H9 (cell line): ENCODE measurements at regions not wholly inside any gene's neighbourhood (a gene's known extent, or its start where the extent isn't known, plus 50 kb on each side); places are given as distances from the start of the nearest gene placed in this dataset.

Source experiments
- DNase-seq: peaks from one replicate; pipeline ENCODE4 v3.0.0-alpha.2; 2017
- H2AFZ ChIP-seq: one replicate; pipeline ENCODE4 v1.6.1; 2013; ENCODE audit warnings: mild to moderate bottlenecking, low read length, control low read depth, moderate library complexity
- H2AK5ac ChIP-seq: 2 replicates; pipeline ENCODE4 v1.6.1; 2013; ENCODE audit warnings: low read length, control low read depth, mixed read lengths; ENCODE audit not compliant: insufficient read length
- H2BK120ac ChIP-seq: one replicate; pipeline ENCODE4 v1.6.1; 2013; ENCODE audit warnings: low read depth, mild to moderate bottlenecking, low read length, control low read depth, inconsistent platforms; ENCODE audit not compliant: poor library complexity, severe bottlenecking
- H2BK12ac ChIP-seq: 2 replicates; pipeline ENCODE4 v1.6.1; 2013; ENCODE audit warnings: low read length, control low read depth, mixed read lengths, low read depth; ENCODE audit not compliant: insufficient read length
- H2BK15ac ChIP-seq: 2 replicates; pipeline ENCODE4 v1.6.1; 2013; ENCODE audit warnings: low read depth, low read length, control low read depth
- H2BK20ac ChIP-seq: one replicate; pipeline ENCODE4 v1.6.1; 2013; ENCODE audit warnings: low read depth, mild to moderate bottlenecking, low read length, control low read depth, inconsistent platforms; ENCODE audit not compliant: poor library complexity, severe bottlenecking
- H2BK5ac ChIP-seq: 2 replicates; pipeline ENCODE4 v1.6.1; 2013; ENCODE audit warnings: low read length, control low read depth, mixed read lengths; ENCODE audit not compliant: insufficient read length
- H3K14ac ChIP-seq: 2 replicates; pipeline ENCODE4 v1.6.1; 2013; ENCODE audit warnings: low read length, control low read depth; ENCODE audit not compliant: insufficient read depth
- H3K18ac ChIP-seq: 2 replicates; pipeline ENCODE4 v1.6.1; 2013; ENCODE audit warnings: low read depth, mild to moderate bottlenecking, mixed read lengths, low read length, control low read depth; ENCODE audit not compliant: insufficient read length
- H3K23ac ChIP-seq: 2 replicates; pipeline ENCODE4 v1.6.1; 2013; ENCODE audit warnings: low read length, control low read depth, mixed read lengths, low read depth; ENCODE audit not compliant: insufficient read length
- H3K23me2 ChIP-seq: 2 replicates; pipeline ENCODE4 v1.6.1; 2013; ENCODE audit warnings: low read depth, mild to moderate bottlenecking, mixed read lengths, low read length, control low read depth; ENCODE audit not compliant: insufficient read length, poor library complexity, severe bottlenecking
- H3K27ac ChIP-seq: 2 replicates; pipeline ENCODE4 v1.5.1; 2013; ENCODE audit warnings: low read length, control low read depth, mixed read lengths, low read depth; ENCODE audit not compliant: insufficient read length
- H3K27me3 ChIP-seq: 2 replicates; pipeline ENCODE4 v1.6.1; 2013; ENCODE audit warnings: low read length, control low read depth, inconsistent platforms; ENCODE audit not compliant: insufficient read depth
- H3K4ac ChIP-seq: 2 replicates; pipeline ENCODE4 v1.6.1; 2013; ENCODE audit warnings: low read depth, mild to moderate bottlenecking, control low read depth, inconsistent platforms, low read length, moderate library complexity
- H3K4me1 ChIP-seq: 2 replicates; pipeline ENCODE4 v1.6.1; 2013; ENCODE audit warnings: low read length, control low read depth, inconsistent platforms; ENCODE audit not compliant: insufficient read depth
- H3K4me2 ChIP-seq: 2 replicates; pipeline ENCODE4 v1.6.1; 2013; ENCODE audit warnings: low read length, control low read depth, mixed read lengths; ENCODE audit not compliant: insufficient read length, insufficient read depth
- H3K56ac ChIP-seq: 2 replicates; pipeline ENCODE4 v1.6.1; 2013; ENCODE audit warnings: low read depth, mild to moderate bottlenecking, mixed read lengths, low read length, control low read depth; ENCODE audit not compliant: insufficient read length
- H3K79me1 ChIP-seq: 2 replicates; pipeline ENCODE4 v1.6.1; 2013; ENCODE audit warnings: low read depth, mild to moderate bottlenecking, moderate library complexity, low read length, control low read depth, inconsistent platforms; ENCODE audit not compliant: insufficient read depth, poor library complexity, severe bottlenecking
- H3K79me2 ChIP-seq: 2 replicates; pipeline ENCODE4 v1.6.1; 2013; ENCODE audit warnings: low read length, control low read depth, inconsistent platforms; ENCODE audit not compliant: insufficient read depth
- H3K9ac ChIP-seq: 2 replicates; pipeline ENCODE4 v1.6.1; 2013; ENCODE audit warnings: low read length, control low read depth, mixed read lengths; ENCODE audit not compliant: insufficient read length; ENCODE audit errors: extremely low read depth
- H3K9me3 ChIP-seq: one replicate; pipeline ENCODE4 v1.6.1; 2013; ENCODE audit warnings: low read depth, low read length, inconsistent platforms; ENCODE audit not compliant: control insufficient read depth
- H3T11ph ChIP-seq: one replicate; pipeline ENCODE4 v1.6.1; 2013; ENCODE audit warnings: mild to moderate bottlenecking, low read length, control low read depth, inconsistent platforms
- H4K20me1 ChIP-seq: one replicate; pipeline ENCODE4 v1.6.1; 2013; ENCODE audit not compliant: control insufficient read depth, insufficient read length, insufficient read depth
- H4K5ac ChIP-seq: 2 replicates; pipeline ENCODE4 v1.6.1; 2013; ENCODE audit warnings: low read depth, mild to moderate bottlenecking, mixed read lengths, low read length, control low read depth; ENCODE audit not compliant: insufficient read length
- H4K8ac ChIP-seq: replicated peaks from 2 replicates; pipeline ENCODE4 v1.6.1; 2013; ENCODE audit warnings: low read length, control low read depth, mixed read lengths, low read depth; ENCODE audit not compliant: insufficient read length
- H4K91ac ChIP-seq: 2 replicates; pipeline ENCODE4 v1.6.1; 2013; ENCODE audit warnings: low read depth, mild to moderate bottlenecking, moderate library complexity, mixed read lengths, low read length, control low read depth; ENCODE audit not compliant: insufficient read length
- H3K27ac Mint-ChIP-seq, 3 experiments: 2 replicates in 2 of 3; 3 replicates in 1 of 3; pipeline ENCODE4 v1.8.0; 2020 to 2021; ENCODE audit warnings: mixed read lengths in 3 of 3, mild to moderate bottlenecking in 1 of 3, moderate library complexity in 1 of 3
- H3K27me3 Mint-ChIP-seq: 2 replicates; pipeline ENCODE4 v1.8.0; 2021; ENCODE audit warnings: low read depth, mild to moderate bottlenecking, moderate library complexity, mixed read lengths
- H3K36me3 Mint-ChIP-seq, 3 experiments: 2 replicates in 2 of 3; 3 replicates in 1 of 3; pipeline ENCODE4 v1.8.0; 2020 to 2021; ENCODE audit warnings: low read depth in 3 of 3, mixed read lengths in 3 of 3; ENCODE audit not compliant: insufficient read depth in 1 of 3
- H3K4me1 Mint-ChIP-seq, 2 experiments: 2 replicates each; pipeline ENCODE4 v1.8.0; 2020; ENCODE audit warnings: mixed read lengths in 2 of 2
- H3K4me3 Mint-ChIP-seq, 2 experiments: 2 replicates in 1 of 2; 3 replicates in 1 of 2; pipeline ENCODE4 v1.8.0; 2020 to 2021; ENCODE audit warnings: mild to moderate bottlenecking in 2 of 2, mixed read lengths in 2 of 2, moderate library complexity in 1 of 2
- H3K9me3 Mint-ChIP-seq, 2 experiments: 2 replicates in 1 of 2; 3 replicates in 1 of 2; pipeline ENCODE4 v1.8.0; 2020; ENCODE audit warnings: mild to moderate bottlenecking in 2 of 2, mixed read lengths in 2 of 2, moderate library complexity in 1 of 2
- WGBS: extraction: QIAGEN DNeasy Blood & Tissue Kit; methylation state at CpG from one replicate; pipeline ENCODE4 v1.1.7; 2013; ENCODE audit warnings: missing lambda C conversion rate, low lambda C conversion rate, mixed read lengths; ENCODE audit not compliant: insufficient read length; ENCODE audit errors: extremely low coverage; 5-methylcytosine and 5-hydroxymethylcytosine counted together
- TF ChIP-seq, protein P1 (sequence below): fragments of 200-600 bp; sonication (generic); conservative IDR thresholded peaks from 3 replicates; pipeline ENCODE4 v1.8.0; 2021; ENCODE audit warnings: antibody characterized with exemption, mild to moderate bottlenecking

DNA sequence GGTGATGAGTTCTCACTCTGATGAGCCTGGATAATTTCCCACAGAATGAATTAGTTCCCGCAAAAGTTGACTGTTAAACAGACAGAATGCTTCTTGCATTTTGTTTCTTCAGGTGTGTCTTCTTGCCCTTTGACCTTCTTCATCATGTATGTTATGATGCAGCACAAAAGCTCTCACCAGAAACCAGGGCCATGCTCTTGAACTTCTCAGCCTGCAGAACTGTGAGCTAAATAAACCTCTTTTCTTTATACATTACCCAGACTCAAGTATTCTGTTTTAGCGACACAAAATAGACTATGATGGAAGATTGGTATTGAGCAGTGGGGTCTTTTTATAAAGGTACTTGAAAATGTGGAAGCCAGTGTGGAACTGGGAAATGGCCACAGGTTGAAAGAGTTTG is 95.2 kb upstream of the TNS3 start:
- no peaks in the 10 kb centered on the region for H3K23me2 ChIP-seq
- Mint-ChIP-seq H3K4me1 (peaks cover 43 to 56% of the 10 kb centered on the region in 2 experiments), H3K4me3 (no peak overlapping the region), H3K36me3 (peaks cover 3 to 16% (median 4%) of the 10 kb centered on the region in 3 experiments; a peak in 5 of 7 replicates), H3K27me3 (peaks cover 1% of the 10 kb centered on the region), H3K9me3 (peaks cover 12 to 13% of the 10 kb centered on the region in 2 experiments; a peak in 4 of 5 replicates), H3K27ac (no peak overlapping the region)
- no peak overlapping the region for H2BK5ac ChIP-seq
- no peak overlapping the region for H2AK5ac ChIP-seq
- no peak overlapping the region for H3K18ac ChIP-seq
- H2BK15ac ChIP-seq: no peak overlapping the region
- no peak overlapping the region for H2BK20ac ChIP-seq
- no peak overlapping the region for H4K5ac ChIP-seq
- no peak overlapping the region for H3K4ac ChIP-seq
- H3K4me2 ChIP-seq: no peak overlapping the region
- DNase-seq: no peak
- H3K14ac ChIP-seq: no peak overlapping the region
- no peak overlapping the region for H2BK120ac ChIP-seq
- no peaks in the 10 kb centered on the region for H4K20me1 ChIP-seq
- TF ChIP-seq, protein P1, sequence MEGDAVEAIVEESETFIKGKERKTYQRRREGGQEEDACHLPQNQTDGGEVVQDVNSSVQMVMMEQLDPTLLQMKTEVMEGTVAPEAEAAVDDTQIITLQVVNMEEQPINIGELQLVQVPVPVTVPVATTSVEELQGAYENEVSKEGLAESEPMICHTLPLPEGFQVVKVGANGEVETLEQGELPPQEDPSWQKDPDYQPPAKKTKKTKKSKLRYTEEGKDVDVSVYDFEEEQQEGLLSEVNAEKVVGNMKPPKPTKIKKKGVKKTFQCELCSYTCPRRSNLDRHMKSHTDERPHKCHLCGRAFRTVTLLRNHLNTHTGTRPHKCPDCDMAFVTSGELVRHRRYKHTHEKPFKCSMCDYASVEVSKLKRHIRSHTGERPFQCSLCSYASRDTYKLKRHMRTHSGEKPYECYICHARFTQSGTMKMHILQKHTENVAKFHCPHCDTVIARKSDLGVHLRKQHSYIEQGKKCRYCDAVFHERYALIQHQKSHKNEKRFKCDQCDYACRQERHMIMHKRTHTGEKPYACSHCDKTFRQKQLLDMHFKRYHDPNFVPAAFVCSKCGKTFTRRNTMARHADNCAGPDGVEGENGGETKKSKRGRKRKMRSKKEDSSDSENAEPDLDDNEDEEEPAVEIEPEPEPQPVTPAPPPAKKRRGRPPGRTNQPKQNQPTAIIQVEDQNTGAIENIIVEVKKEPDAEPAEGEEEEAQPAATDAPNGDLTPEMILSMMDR: no peak
- H3K23ac ChIP-seq: no peak overlapping the region
- H3K4me1 ChIP-seq: peaks cover 21% of the 10 kb centered on the region
- no peak overlapping the region for H2BK12ac ChIP-seq
- WGBS: no CpG with 5 or more reads among the region's 2 CpGs
- no peak overlapping the region for H3K56ac ChIP-seq
- no peak overlapping the region for H2AFZ ChIP-seq
- H3K27ac ChIP-seq: no peak overlapping the region
- H3K9me3 ChIP-seq: no peaks in the 10 kb centered on the region
- no peak overlapping the region for H3T11ph ChIP-seq
- H4K8ac ChIP-seq: no peak overlapping the region
- H3K79me2 ChIP-seq: no peaks in the 10 kb centered on the region
- no peaks in the 10 kb centered on the region for H3K79me1 ChIP-seq
- H3K9ac ChIP-seq: no peak overlapping the region
- no peaks in the 10 kb centered on the region for H3K27me3 ChIP-seq
- H4K91ac ChIP-seq: no peak overlapping the region
